Heart left ventricle (tissue), 16 donors: ENCODE measurements at regions not wholly inside any gene's neighbourhood (a gene's known extent, or its start where the extent isn't known, plus 50 kb on each side); places are given as distances from the start of the nearest gene placed in this dataset.
"Not testable (repeated sequence)": the region's sequence is repeated elsewhere in the genome, so short reads cannot be mapped to it uniquely, and the experiment has no call there.

Experiments used
- ATAC-seq, 4 donors: fragments of 200-7000 bp; cut with Tn5 transposase; one replicate each; pipeline ENCODE4 v1.9.1; 2020 to 2022; ENCODE audit warnings: moderate library complexity in 4 of 4, mild to moderate bottlenecking in 3 of 4, moderate number of reproducible peaks in 1 of 4
- DNase-seq, 5 donors: peaks; one replicate each; pipeline ENCODE4 v3.0.0-alpha.2; 2020
- H3K27ac ChIP-seq, 12 donors: fragments of 200-600 bp; sonication (generic) in 4 of 12; one replicate each; pipeline versions ENCODE4 v1.5.0 to v1.8.0; 2016 to 2022; ENCODE audit warnings: mild to moderate bottlenecking in 2 of 12
- H3K27me3 ChIP-seq, 9 donors: fragments of 200-600 bp; sonication (generic) in 2 of 9; one replicate each; pipeline versions ENCODE4 v1.5.1 to v1.8.0; 2016 to 2022; ENCODE audit warnings: mild to moderate bottlenecking in 3 of 9
- H3K36me3 ChIP-seq, 9 donors: fragments of 200-600 bp; sonication (generic) in 2 of 9; one replicate each; pipeline versions ENCODE4 v1.5.0 to v1.8.0; 2018 to 2022; ENCODE audit warnings: mild to moderate bottlenecking in 2 of 9
- H3K4me1 ChIP-seq, 12 donors: fragments of 200-600 bp; sonication (generic) in 4 of 12; one replicate each; pipeline versions ENCODE4 v1.5.0 to v1.8.0; 2016 to 2022; ENCODE audit warnings: mild to moderate bottlenecking in 3 of 12
- H3K4me3 ChIP-seq, 12 donors: fragments of 200-600 bp; sonication (generic) in 4 of 12; one replicate each; pipeline versions ENCODE4 v1.5.0 to v1.8.0; 2017 to 2022; ENCODE audit warnings: mild to moderate bottlenecking in 9 of 12, moderate library complexity in 4 of 12
- H3K9me3 ChIP-seq, 12 donors: fragments of 200-600 bp; sonication (generic) in 4 of 12; one replicate each; pipeline versions ENCODE4 v1.5.0 to v1.8.0; 2016 to 2022; ENCODE audit warnings: mild to moderate bottlenecking in 1 of 12
- CTCF ChIP-seq, 12 donors: fragments of 200-600 bp; sonication (generic) in 4 of 12; IDR thresholded peaks; one replicate each; pipeline versions ENCODE4 v1.5.0 to v1.8.0; 2018 to 2022; ENCODE audit warnings: antibody characterized with exemption in 12 of 12, mild to moderate bottlenecking in 5 of 12
- POLR2A ChIP-seq, 2 donors: fragments of 450-650 bp; IDR thresholded peaks; one replicate each; pipeline ENCODE4 v1.6.1; 2017; ENCODE audit warnings: antibody characterized with exemption in 2 of 2, mild to moderate bottlenecking in 2 of 2, moderate library complexity in 2 of 2
- WGBS, 4 donors: extraction: QIAGEN DNeasy Blood & Tissue Kit in 2 of 4; methylation state at CpG; one replicate each; pipeline versions ENCODE4 v1.1.5 to v1.1.7; 2013 to 2018; 5-methylcytosine and 5-hydroxymethylcytosine counted together
- intact Hi-C, 10 donors: fragments of 100-400 bp; cut with DNase I; formaldehyde crosslinking; loops; one replicate each; pipeline versions ENCODE4 v1.11.1 to v1.14.2; 2022
- donor health status: ischemic (EF 13 %, LVEDD 7.1; RV severe dilation, severe dysfunction).
- donor health status: healthy with polysubstance abuse.
- donor health status: DM: no; HTN: yes; CAD: no.
- donor health status: DM: no; HTN: no; CAD: no.
- donor health status: ischemic (EF 25% LVEDD 6.9; RV normal size, moderate dysfunction).
- donor health status: ischemic (EF 25% LVEDD 5.7; RV mildly dilated, moderate dysfunction).
- donor health status: healthy.
- donor health status: DM: yes; HTN: yes; CAD: no.
- donor health status: ischemic (EF 35%, LVEDD 5.7; RV mildly dilated, moderate dysfunction).
- donor health status: nonischemic (EF 11% LVEDD 7.7; RV severe dilation, severe dysfunction).
- donor health status: DM: yes; HTN: yes; CAD: no.
- donor health status: PGD.
- donor health status: ischemic (EF 29% LVEDD 5.4; RV normal size, mild dysfunction).
- donor health status: nonischemic (EF 23%, LVEDD 6.1; RV moderate dilation, normal function).

DNA sequence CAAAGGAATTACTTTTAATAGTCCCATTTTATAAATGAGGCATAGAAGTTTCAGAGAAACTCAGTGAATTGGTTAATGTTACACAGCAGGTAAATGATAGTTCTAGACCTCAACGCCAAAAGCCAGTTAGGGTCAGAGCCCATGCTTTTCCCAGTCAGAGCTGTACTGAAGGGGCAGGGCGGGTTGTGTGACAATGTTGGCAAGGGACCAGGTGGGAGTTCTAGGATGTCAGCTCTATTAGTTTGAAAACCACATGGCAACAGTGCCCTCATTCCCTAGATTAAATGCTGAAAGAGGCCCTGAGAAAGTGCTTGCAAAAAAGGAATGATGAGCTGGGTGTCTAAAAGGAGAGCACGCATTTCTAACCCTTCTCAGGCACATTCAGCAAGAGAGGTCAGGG, 65.4 kb upstream of the EPHB1 start:
- no peak for DNase-seq
- no peaks in the 10 kb centered on the region for H3K9me3 ChIP-seq
- H3K4me3 ChIP-seq = no peak overlapping the region
- ATAC-seq = no peak
- H3K36me3 ChIP-seq = no peaks in the 10 kb centered on the region
- H3K4me1 ChIP-seq = no peaks in the 10 kb centered on the region
- no peak for TF ChIP-seq CTCF (IDR thresholded peaks at IDR 0.05)
- TF ChIP-seq POLR2A (IDR thresholded peaks at IDR 0.05) = no peak
- intact Hi-C loops = no loop called here
- H3K27ac ChIP-seq = no peak overlapping the region
- no peaks in the 10 kb centered on the region for H3K27me3 ChIP-seq
- 82 to 92% (median 86%) methylated on average over 3 of the region's 3 CpGs for WGBS, 4 donors

- Histone ChIP-seq H3K36me3 (no peaks in the 10 kb centered on the region), H3K27me3 (no peaks in the 10 kb centered on the region), H3K4me1 (no peaks in the 10 kb centered on the region), H3K27ac (no peak overlapping the region), H3K4me3 (no peak overlapping the region), H3K9me3 (no peaks in the 10 kb centered on the region)
- intact Hi-C loops = no loop called here
- no peak for TF ChIP-seq POLR2A (IDR thresholded peaks at IDR 0.05)
- TF ChIP-seq CTCF (IDR thresholded peaks at IDR 0.05) = no peak
- DNase-seq = no peak
- ATAC-seq = no peak
- 66 to 82% (median 70%) methylated on average over 2 of the region's 2 CpGs for WGBS, 4 donors
Observed at GRCh38 chr3:134737516-134737915, 57.5 kb upstream of the EPHB1 start.

DNA sequence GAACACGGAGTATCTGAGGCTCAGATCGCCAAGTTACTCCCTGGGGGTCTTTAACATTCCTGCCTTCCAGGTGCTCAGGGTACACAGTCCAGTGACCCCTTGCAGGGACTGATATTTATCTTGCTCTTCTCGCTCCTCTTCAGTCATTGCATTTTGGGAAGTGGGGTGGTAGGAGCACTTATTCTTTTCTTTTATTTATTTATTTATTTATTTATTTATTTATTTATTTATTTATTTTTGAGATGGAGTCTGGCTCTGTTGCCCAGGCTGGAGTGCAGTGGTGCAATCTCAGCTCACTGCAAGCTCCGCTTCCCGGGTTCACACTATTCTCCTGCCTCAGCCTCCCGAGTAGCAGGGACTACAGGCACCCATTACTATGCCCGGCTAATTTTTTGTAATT, 55.0 kb upstream of the EPHB1 start:
- H3K4me3 ChIP-seq, H3K27ac ChIP-seq, H3K4me1 ChIP-seq, intact Hi-C loops, DNase-seq, ATAC-seq, H3K36me3 ChIP-seq, H3K9me3 ChIP-seq, H3K27me3 ChIP-seq: not testable (repeated sequence)
- WGBS, 4 donors = 87 to 90% (median 90%) methylated on average over 7 of the region's 7 CpGs

GRCh38 chr3:134742202-134742601, 52.9 kb upstream of the EPHB1 start:
- Histone ChIP-seq H3K36me3 (no peaks in the 10 kb centered on the region), H3K4me3 (no peak overlapping the region), H3K27me3 (no peaks in the 10 kb centered on the region), H3K4me1 (no peaks in the 10 kb centered on the region), H3K9me3 (no peaks in the 10 kb centered on the region), H3K27ac (no peak overlapping the region)
- ATAC-seq (no peak), DNase-seq (no peak)
- 50 to 87% (median 66%) methylated on average over 1 of the region's 1 CpG for WGBS, 4 donors
- intact Hi-C loops = no loop called here
- no peak for TF ChIP-seq POLR2A (IDR thresholded peaks at IDR 0.05)
- no peak for TF ChIP-seq CTCF (IDR thresholded peaks at IDR 0.05)

DNA sequence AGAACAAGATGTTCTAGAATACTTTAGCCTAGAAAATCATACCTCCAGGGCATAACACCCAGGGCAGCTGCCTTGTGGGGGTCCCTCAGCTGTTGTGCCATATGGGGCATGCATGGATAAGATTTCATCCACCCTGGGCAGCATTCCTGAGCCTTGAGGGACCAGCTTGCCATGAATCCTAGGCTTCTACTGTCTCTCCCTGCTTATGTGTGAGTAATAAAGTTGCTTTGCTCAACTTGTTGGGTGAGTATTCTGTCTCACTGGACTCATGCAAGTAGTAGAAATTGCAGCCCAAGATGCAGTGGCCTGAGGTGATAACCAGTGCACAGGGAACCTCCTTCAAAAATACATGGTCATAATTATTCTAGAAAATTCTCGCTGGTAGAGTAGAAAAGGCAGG, 52.1 kb upstream of the EPHB1 start:
- DNase-seq = no peak
- TF ChIP-seq POLR2A (IDR thresholded peaks at IDR 0.05) = no peak
- TF ChIP-seq CTCF (IDR thresholded peaks at IDR 0.05) = no peak
- Histone ChIP-seq H3K36me3 (no peaks in the 10 kb centered on the region), H3K4me3 (no peak overlapping the region), H3K27me3 (no peaks in the 10 kb centered on the region), H3K9me3 (no peaks in the 10 kb centered on the region), H3K27ac (no peak overlapping the region), H3K4me1 (no peaks in the 10 kb centered on the region)
- 63 to 81% (median 71%) methylated on average over 1 of the region's 1 CpG for WGBS, 4 donors
- intact Hi-C loops = no loop called here
- ATAC-seq = no peak
